Duodenal mucosa (tissue), 2 donors: ENCODE measurements at regions not wholly inside any gene's neighbourhood (a gene's known extent, or its start where the extent isn't known, plus 50 kb on each side); places are given as distances from the start of the nearest gene placed in this dataset.

Experiments used
- H3K27ac ChIP-seq: one replicate; pipeline ENCODE4 v1.7.0; 2013; ENCODE audit warnings: low read depth, low read length
- H3K27me3 ChIP-seq, 2 donors: one replicate each; pipeline ENCODE4 v1.7.0; 2013; ENCODE audit warnings: low read length in 2 of 2, control low read depth in 1 of 2; ENCODE audit not compliant: insufficient read depth in 2 of 2, control insufficient read depth in 1 of 2
- H3K36me3 ChIP-seq, 2 donors: one replicate each; pipeline ENCODE4 v1.7.0; 2013; ENCODE audit warnings: low read length in 2 of 2, control low read depth in 1 of 2; ENCODE audit not compliant: insufficient read depth in 2 of 2, control insufficient read depth in 1 of 2
- H3K4me1 ChIP-seq, 2 donors: one replicate each; pipeline ENCODE4 v1.7.0; 2013; ENCODE audit warnings: low read length in 2 of 2, control low read depth in 1 of 2; ENCODE audit not compliant: insufficient read depth in 2 of 2, control insufficient read depth in 1 of 2
- H3K4me3 ChIP-seq, 2 donors: one replicate each; pipeline ENCODE4 v1.7.0; 2013; ENCODE audit warnings: low read length in 2 of 2, low read depth in 1 of 2
- H3K9ac ChIP-seq, 2 donors: one replicate each; pipeline ENCODE4 v1.7.0; 2013; ENCODE audit warnings: low read length in 2 of 2, low read depth in 1 of 2
- H3K9me3 ChIP-seq, 2 donors: one replicate each; pipeline ENCODE4 v1.7.0; 2013; ENCODE audit warnings: low read length in 2 of 2, control low read depth in 1 of 2; ENCODE audit not compliant: control insufficient read depth in 1 of 2

- no peaks in the 10 kb centered on the region for H3K4me1 ChIP-seq
- no peaks in the 10 kb centered on the region for H3K36me3 ChIP-seq
- no peaks in the 10 kb centered on the region for H3K9me3 ChIP-seq
- H3K27ac ChIP-seq: no peak overlapping the region
- H3K27me3 ChIP-seq: no peaks in the 10 kb centered on the region
- no peak overlapping the region for H3K4me3 ChIP-seq
- no peak overlapping the region for H3K9ac ChIP-seq
Measured at GRCh38 chr4:41318839-41319530, 62.3 kb downstream of the UCHL1 start.

DNA sequence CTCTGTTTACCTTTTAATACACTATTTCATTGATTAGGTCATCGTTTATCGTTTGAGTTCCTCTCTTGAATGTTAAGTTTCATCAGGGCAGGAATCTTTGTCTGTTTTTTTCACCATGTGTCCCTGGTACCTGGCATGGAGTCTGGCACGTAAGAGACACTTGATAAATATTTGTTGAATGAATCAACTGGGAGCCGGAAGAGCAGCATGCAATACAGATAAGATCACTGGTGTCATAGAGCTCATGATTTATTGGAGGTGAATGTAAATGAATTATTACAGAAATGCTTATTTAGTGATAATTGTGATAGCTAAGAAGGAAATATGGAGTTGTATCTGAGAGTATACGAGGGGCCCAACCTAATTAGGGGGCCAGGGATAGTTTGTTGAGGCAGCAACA, 62.8 kb downstream of the UCHL1 start:
- no peak overlapping the region for H3K4me3 ChIP-seq
- no peaks in the 10 kb centered on the region for H3K9me3 ChIP-seq
- H3K36me3 ChIP-seq: no peaks in the 10 kb centered on the region
- no peaks in the 10 kb centered on the region for H3K27me3 ChIP-seq
- no peaks in the 10 kb centered on the region for H3K4me1 ChIP-seq
- H3K27ac ChIP-seq: no peak overlapping the region
- no peak overlapping the region for H3K9ac ChIP-seq

DNA sequence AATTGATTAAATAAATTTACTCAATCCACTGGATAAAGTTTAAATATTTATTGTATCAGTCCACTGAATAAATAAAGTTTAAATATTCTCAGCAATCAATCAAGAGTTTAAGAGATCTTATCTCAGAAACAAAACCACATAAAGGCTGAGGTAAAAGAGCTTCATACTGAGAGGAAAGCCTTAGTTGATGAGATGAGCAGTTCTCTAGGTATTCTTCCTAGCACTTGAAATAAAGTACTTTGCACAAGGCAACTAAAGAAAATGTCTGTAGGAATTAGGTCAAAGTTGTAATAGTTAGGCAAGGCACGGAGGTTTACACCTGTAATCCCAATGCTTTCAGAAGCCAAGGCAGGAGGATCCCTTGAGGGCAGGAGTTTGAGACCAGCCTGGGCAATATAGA, 63.5 kb downstream of the UCHL1 start:
- Histone ChIP-seq H3K9ac (no peak overlapping the region), H3K4me3 (no peak overlapping the region), H3K27ac (no peak overlapping the region), H3K4me1 (no peaks in the 10 kb centered on the region), H3K27me3 (no peaks in the 10 kb centered on the region), H3K36me3 (no peaks in the 10 kb centered on the region), H3K9me3 (no peaks in the 10 kb centered on the region)

- Histone ChIP-seq H3K4me3 (no peak overlapping the region), H3K27ac (no peak overlapping the region), H3K4me1 (no peaks in the 10 kb centered on the region), H3K36me3 (no peaks in the 10 kb centered on the region), H3K9me3 (no peaks in the 10 kb centered on the region), H3K27me3 (no peaks in the 10 kb centered on the region), H3K9ac (no peak overlapping the region)
Measured at GRCh38 chr4:41320786-41321185, 64.1 kb downstream of the UCHL1 start.

DNA sequence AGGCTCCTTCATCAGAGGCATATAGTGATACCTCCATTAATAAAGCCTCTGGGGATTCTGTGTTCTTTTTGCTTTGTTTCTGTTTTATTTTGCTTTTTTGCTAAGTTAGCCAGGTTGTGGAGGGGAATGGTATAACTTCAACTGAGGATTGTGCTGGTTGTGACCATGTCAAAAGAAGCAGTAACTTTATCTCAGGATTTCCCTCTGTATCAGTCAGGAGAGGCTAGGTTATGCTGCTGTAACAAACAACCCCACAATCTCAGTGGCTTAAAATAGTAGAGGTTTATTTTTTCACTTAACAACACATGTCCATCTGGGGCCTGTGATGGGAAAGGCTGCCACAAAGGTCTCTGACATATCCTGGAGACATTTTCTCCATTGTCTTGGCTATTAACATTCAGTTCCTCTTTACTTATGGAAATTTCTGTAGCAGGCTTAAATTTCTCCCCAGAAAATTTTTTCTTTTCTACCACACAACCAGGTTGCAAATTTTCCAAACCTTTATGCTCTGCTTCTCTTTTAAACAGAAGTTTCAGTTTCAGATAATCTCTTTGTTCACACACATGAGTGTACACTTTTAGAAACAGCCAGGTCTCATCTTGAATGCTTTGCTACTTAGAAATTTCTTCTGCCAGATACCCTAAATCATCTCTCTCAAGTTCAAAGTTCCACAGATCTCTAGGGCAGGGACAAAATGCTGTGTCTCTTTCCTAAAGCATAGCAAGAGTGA, 64.7 kb downstream of the UCHL1 start:
- Histone ChIP-seq H3K9me3 (no peaks in the 10 kb centered on the region), H3K4me1 (no peaks in the 10 kb centered on the region), H3K4me3 (no peak overlapping the region), H3K27me3 (no peaks in the 10 kb centered on the region), H3K27ac (no peak overlapping the region), H3K9ac (no peak overlapping the region), H3K36me3 (no peaks in the 10 kb centered on the region)

GRCh38 chr4:41322617-41323016, 65.9 kb downstream of the UCHL1 start:
- Histone ChIP-seq H3K36me3 (no peaks in the 10 kb centered on the region), H3K27ac (no peak overlapping the region), H3K9ac (no peak overlapping the region), H3K4me3 (no peak overlapping the region), H3K9me3 (no peaks in the 10 kb centered on the region), H3K4me1 (no peaks in the 10 kb centered on the region), H3K27me3 (no peaks in the 10 kb centered on the region)

DNA sequence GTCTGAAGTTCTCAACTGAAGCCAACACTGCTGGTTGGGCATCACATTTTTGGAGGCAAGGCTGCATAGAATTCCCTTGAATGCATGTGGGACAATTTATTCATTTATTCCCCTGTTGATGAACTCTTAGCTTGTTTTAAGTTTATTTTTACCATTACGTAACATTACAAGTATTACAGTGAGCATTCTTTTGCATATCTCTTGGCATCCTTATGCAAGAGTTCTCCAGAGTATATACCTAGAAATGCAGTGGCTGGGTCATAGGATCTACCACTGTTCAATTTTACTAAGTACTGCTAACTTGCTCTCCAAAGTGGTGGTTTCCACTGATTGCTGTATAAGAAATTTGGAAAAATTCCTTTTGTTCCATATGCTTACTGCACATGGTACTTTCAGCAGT, 66.5 kb downstream of the UCHL1 start:
- no peak overlapping the region for H3K27ac ChIP-seq
- H3K4me3 ChIP-seq: no peak overlapping the region
- H3K9ac ChIP-seq: no peak overlapping the region

DNA sequence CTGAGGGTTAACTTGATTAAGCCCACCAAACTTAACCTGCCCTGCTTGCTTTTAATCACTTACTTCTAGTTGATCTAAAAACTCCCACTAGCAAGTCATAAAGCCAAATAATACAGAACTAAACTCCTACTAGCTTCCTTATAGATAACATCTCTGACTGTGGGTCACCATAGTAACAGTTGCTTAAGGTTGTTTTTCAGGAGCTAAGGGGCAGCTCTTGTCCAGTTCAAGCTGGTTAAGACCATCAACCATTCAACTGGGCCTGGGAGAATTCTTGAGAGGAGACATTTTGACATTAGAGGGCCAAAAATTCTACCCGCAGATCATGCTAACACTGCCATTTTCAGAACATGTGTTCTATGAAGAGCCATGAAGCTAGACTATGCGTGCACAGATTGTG, 67.0 kb downstream of the UCHL1 start:
- no peaks in the 10 kb centered on the region for H3K36me3 ChIP-seq
- H3K27me3 ChIP-seq: no peaks in the 10 kb centered on the region
- H3K4me1 ChIP-seq: no peaks in the 10 kb centered on the region
- no peak overlapping the region for H3K9ac ChIP-seq
- no peak overlapping the region for H3K27ac ChIP-seq
- H3K4me3 ChIP-seq: no peak overlapping the region
- H3K9me3 ChIP-seq: no peaks in the 10 kb centered on the region

More for the DNA sequence above, 66.5 kb downstream of the UCHL1 start:
- H3K27me3 ChIP-seq: no peaks in the 10 kb centered on the region
- no peaks in the 10 kb centered on the region for H3K36me3 ChIP-seq
- no peaks in the 10 kb centered on the region for H3K9me3 ChIP-seq
- H3K4me1 ChIP-seq: no peaks in the 10 kb centered on the region

- Histone ChIP-seq H3K27me3 (no peaks in the 10 kb centered on the region), H3K9ac (no peak overlapping the region), H3K4me3 (no peak overlapping the region), H3K9me3 (no peaks in the 10 kb centered on the region), H3K27ac (no peak overlapping the region), H3K4me1 (no peaks in the 10 kb centered on the region), H3K36me3 (no peaks in the 10 kb centered on the region)
Measured at GRCh38 chr4:41324861-41325260, 68.1 kb downstream of the UCHL1 start.

DNA sequence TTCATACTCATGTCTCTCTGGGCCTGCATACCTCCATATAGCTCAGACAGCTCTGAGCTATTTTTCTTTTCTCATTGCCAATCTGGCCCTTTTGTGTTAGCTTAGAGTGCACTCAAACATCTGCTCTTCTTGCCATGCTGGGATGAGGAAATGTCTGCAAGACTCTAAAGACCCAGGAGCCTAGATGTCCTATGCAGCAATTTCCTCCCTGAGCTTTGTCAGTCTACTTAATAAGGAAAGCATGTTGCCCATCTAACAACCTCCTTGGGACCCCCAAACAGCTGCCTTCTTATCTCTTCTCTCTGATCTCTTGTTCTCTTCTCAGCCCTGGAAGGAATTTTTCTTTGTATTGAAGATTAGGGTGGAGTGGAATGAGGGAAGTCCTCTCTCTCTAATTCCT, 69.2 kb downstream of the UCHL1 start:
- no peak overlapping the region for H3K4me3 ChIP-seq
- H3K4me1 ChIP-seq: no peaks in the 10 kb centered on the region
- H3K27me3 ChIP-seq: no peaks in the 10 kb centered on the region
- H3K27ac ChIP-seq: no peak overlapping the region
- H3K36me3 ChIP-seq: no peaks in the 10 kb centered on the region
- no peaks in the 10 kb centered on the region for H3K9me3 ChIP-seq
- H3K9ac ChIP-seq: no peak overlapping the region
